ENCODE measurements at regions not wholly inside any gene's neighbourhood (a gene's known extent, or its start where the extent isn't known, plus 50 kb on each side); places are given as distances from the start of the nearest gene placed in this dataset.

DNA sequence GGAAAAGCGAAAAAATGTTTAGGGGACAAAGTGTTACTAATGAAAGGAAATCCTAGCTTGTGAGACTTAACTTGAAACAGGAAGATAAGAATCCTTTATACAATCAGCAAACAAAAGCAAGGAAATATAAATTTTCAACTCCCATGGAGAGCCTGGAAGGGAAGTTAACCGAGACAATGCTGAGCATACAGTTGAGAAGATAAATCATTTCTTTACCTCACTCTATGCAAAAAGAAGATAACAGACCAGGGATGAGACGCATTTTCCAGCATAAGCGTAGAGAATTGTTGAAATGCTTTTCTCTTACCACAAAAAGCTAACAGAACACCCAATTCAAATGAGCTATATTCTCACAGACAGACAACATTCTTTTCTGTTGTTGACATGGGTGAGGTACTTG is 309.6 kb downstream of the CWC27 start:
- Histone ChIP-seq H3K27me3 (ENCODE audit: control insufficient read depth in 4 of 4, insufficient read depth in 4 of 4, low read length in 3 of 4) (no peaks in the 10 kb centered on the region), H3K36me3 (ENCODE audit: control insufficient read depth in 4 of 4, insufficient read depth in 3 of 4, low read depth in 1 of 4, low read length in 3 of 4) (no peaks in the 10 kb centered on the region), H3K9ac (ENCODE audit: low read depth in 1 of 2, low read length in 2 of 2) (no peak overlapping the region), H3K27ac (ENCODE audit: low read depth in 1 of 2, low read length in 2 of 2) (no peak overlapping the region), H3K9me3 (ENCODE audit: control insufficient read depth in 4 of 4, low read length in 3 of 4) (no peaks in the 10 kb centered on the region), H3K4me3 (ENCODE audit: low read depth in 1 of 3, low read length in 3 of 3) (no peak overlapping the region), H3K4me1 (ENCODE audit: control insufficient read depth in 4 of 4, insufficient read depth in 4 of 4, low read length in 3 of 4) (no peaks in the 10 kb centered on the region)
- WGBS = 69% methylated on average over 4 of the region's 4 CpGs
- no peak for DNase-seq (ENCODE audit: low spot score)
- TF ChIP-seq JUND (IDR thresholded peaks at IDR 0.05) (no peak), FOXA1 (IDR thresholded peaks at IDR 0.05) (no peak), YY1 (IDR thresholded peaks at IDR 0.05) (no peak), NR2F2 (IDR thresholded peaks at IDR 0.05) (no peak), GABPA (IDR thresholded peaks at IDR 0.05 in 1 of 2, conservative IDR thresholded peaks at IDR 0.05 in 1 of 2) (no peak), EGR1 (IDR thresholded peaks at IDR 0.05; ENCODE audit: low read depth in 2 of 2) (no peak), TAF1 (conservative IDR thresholded peaks at IDR 0.05) (no peak), CTCF (IDR thresholded peaks at IDR 0.05; ENCODE audit: low read depth, low read length, missing input control) (no peak), MAX (IDR thresholded peaks at IDR 0.05) (no peak), FOXA2 (IDR thresholded peaks at IDR 0.05) (no peak), SP1 (IDR thresholded peaks at IDR 0.05) (no peak), REST (IDR thresholded peaks at IDR 0.05) (no peak), RXRA (IDR thresholded peaks at IDR 0.05) (no peak)
- TF ChIP-seq, protein P1, sequence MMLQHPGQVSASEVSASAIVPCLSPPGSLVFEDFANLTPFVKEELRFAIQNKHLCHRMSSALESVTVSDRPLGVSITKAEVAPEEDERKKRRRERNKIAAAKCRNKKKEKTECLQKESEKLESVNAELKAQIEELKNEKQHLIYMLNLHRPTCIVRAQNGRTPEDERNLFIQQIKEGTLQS (IDR thresholded peaks at IDR 0.05) = no peak
- TF ChIP-seq, protein P2, sequence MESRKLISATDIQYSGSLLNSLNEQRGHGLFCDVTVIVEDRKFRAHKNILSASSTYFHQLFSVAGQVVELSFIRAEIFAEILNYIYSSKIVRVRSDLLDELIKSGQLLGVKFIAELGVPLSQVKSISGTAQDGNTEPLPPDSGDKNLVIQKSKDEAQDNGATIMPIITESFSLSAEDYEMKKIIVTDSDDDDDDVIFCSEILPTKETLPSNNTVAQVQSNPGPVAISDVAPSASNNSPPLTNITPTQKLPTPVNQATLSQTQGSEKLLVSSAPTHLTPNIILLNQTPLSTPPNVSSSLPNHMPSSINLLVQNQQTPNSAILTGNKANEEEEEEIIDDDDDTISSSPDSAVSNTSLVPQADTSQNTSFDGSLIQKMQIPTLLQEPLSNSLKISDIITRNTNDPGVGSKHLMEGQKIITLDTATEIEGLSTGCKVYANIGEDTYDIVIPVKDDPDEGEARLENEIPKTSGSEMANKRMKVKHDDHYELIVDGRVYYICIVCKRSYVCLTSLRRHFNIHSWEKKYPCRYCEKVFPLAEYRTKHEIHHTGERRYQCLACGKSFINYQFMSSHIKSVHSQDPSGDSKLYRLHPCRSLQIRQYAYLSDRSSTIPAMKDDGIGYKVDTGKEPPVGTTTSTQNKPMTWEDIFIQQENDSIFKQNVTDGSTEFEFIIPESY (IDR thresholded peaks at IDR 0.05) = no peak

DNA sequence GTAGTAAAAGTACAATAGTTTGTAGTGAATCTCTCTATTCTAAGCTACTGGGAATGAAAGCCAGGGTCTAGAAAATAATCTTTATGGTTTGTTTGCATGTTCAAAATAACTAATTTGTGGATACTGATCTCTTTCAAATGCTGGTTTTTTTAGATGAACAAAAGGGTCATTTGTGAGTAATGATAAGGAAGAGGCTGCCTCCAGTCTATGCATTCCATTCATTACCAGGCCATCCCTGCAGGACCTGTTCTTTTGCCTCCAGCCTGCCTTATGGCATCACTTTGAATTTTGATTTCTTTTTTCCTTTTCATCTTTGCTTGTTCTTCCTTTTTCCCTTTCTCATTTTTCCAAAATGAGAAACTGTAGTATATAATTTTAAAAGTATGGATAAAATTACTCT is 312.3 kb downstream of the CWC27 start:
- Histone ChIP-seq H3K36me3 (ENCODE audit: control insufficient read depth in 4 of 4, insufficient read depth in 3 of 4, low read depth in 1 of 4, low read length in 3 of 4) (no peaks in the 10 kb centered on the region), H3K9ac (ENCODE audit: low read depth in 1 of 2, low read length in 2 of 2) (no peak overlapping the region), H3K27ac (ENCODE audit: low read depth in 1 of 2, low read length in 2 of 2) (no peak overlapping the region), H3K4me1 (ENCODE audit: control insufficient read depth in 4 of 4, insufficient read depth in 4 of 4, low read length in 3 of 4) (no peaks in the 10 kb centered on the region), H3K27me3 (ENCODE audit: control insufficient read depth in 4 of 4, insufficient read depth in 4 of 4, low read length in 3 of 4) (no peaks in the 10 kb centered on the region), H3K4me3 (ENCODE audit: low read depth in 1 of 3, low read length in 3 of 3) (no peak overlapping the region), H3K9me3 (ENCODE audit: control insufficient read depth in 4 of 4, low read length in 3 of 4) (no peaks in the 10 kb centered on the region)
- TF ChIP-seq JUND (IDR thresholded peaks at IDR 0.05) = no peak
- TF ChIP-seq, protein P1 (IDR thresholded peaks at IDR 0.05) = no peak
- no peak for TF ChIP-seq YY1 (IDR thresholded peaks at IDR 0.05)
- TF ChIP-seq CTCF (IDR thresholded peaks at IDR 0.05; ENCODE audit: low read depth, low read length, missing input control) = no peak
- no peak for TF ChIP-seq REST (IDR thresholded peaks at IDR 0.05)
- TF ChIP-seq TAF1 (conservative IDR thresholded peaks at IDR 0.05) = no peak
- TF ChIP-seq HNF4G (IDR thresholded peaks at IDR 0.05) = no peak
- no peak for TF ChIP-seq RAD21 (IDR thresholded peaks at IDR 0.05)
- TF ChIP-seq EGR1 (IDR thresholded peaks at IDR 0.05; ENCODE audit: low read depth in 2 of 2) = no peak
- no peak for TF ChIP-seq FOXA2 (IDR thresholded peaks at IDR 0.05)
- no peak for TF ChIP-seq NR2F2 (IDR thresholded peaks at IDR 0.05)
- TF ChIP-seq MAX (IDR thresholded peaks at IDR 0.05) = no peak
- DNase-seq (ENCODE audit: low spot score) = no peak

Data from liver (tissue), 8 donors.